HepG2 (cell line): ENCODE measurements at regions not wholly inside any gene's neighbourhood (a gene's known extent, or its start where the extent isn't known, plus 50 kb on each side); places are given as distances from the start of the nearest gene placed in this dataset.

Experiments used
- ATAD3A ChIP-seq: sonication (generic); formaldehyde crosslinking; IDR thresholded peaks from 2 replicates; pipeline ENCODE4 v1.4.0; 2020; ENCODE audit warnings: missing genetic modification reagents
- BRCA1 ChIP-seq: sonication (generic); formaldehyde crosslinking; IDR thresholded peaks from 2 replicates; pipeline ENCODE4 v1.4.0; 2020; ENCODE audit warnings: missing genetic modification reagents
- MEIS2 ChIP-seq: sonication (generic); formaldehyde crosslinking; IDR thresholded peaks from 2 replicates; pipeline ENCODE4 v1.9.0; 2021; ENCODE audit warnings: mild to moderate bottlenecking, missing genetic modification reagents
- POLR2A ChIP-seq, 2 experiments: IDR thresholded peaks; 2 replicates each; pipeline ENCODE4 v1.6.1; 2011; ENCODE audit warnings: low read depth in 2 of 2, low read length in 2 of 2, mild to moderate bottlenecking in 1 of 2, moderate library complexity in 1 of 2; ENCODE audit not compliant: insufficient read depth in 1 of 2
- YEATS2 ChIP-seq: sonication (generic); formaldehyde crosslinking; IDR thresholded peaks from 2 replicates; pipeline ENCODE4 v1.4.0; 2020; ENCODE audit warnings: missing genetic modification reagents, borderline replicate concordance
- ZNF510 ChIP-seq: sonication (generic); formaldehyde crosslinking; IDR thresholded peaks from 2 replicates; pipeline ENCODE4 v1.4.0; 2020; ENCODE audit warnings: low read depth, mild to moderate bottlenecking, missing genetic modification reagents
- ZNF710 ChIP-seq: sonication (generic); formaldehyde crosslinking; IDR thresholded peaks from 2 replicates; pipeline ENCODE4 v1.5.0; 2020; ENCODE audit warnings: mild to moderate bottlenecking, missing genetic modification reagents, borderline replicate concordance
- ZSCAN12 ChIP-seq: sonication (generic); formaldehyde crosslinking; IDR thresholded peaks from 2 replicates; pipeline ENCODE4 v1.9.0; 2021; ENCODE audit warnings: mild to moderate bottlenecking, missing genetic modification reagents
- TF ChIP-seq, protein P1 (sequence below): sonication (generic); formaldehyde crosslinking; IDR thresholded peaks from 2 replicates; pipeline ENCODE4 v1.4.0; 2020; ENCODE audit warnings: missing genetic modification reagents, mild to moderate bottlenecking, borderline replicate concordance
- TF ChIP-seq, protein P2 (sequence below): sonication (generic); formaldehyde crosslinking; IDR thresholded peaks from 2 replicates; pipeline ENCODE4 v1.5.0; 2020; ENCODE audit warnings: mild to moderate bottlenecking, missing genetic modification reagents, moderate library complexity
- TF ChIP-seq, protein P3 (sequence below): sonication (generic); formaldehyde crosslinking; IDR thresholded peaks from 2 replicates; pipeline ENCODE4 v1.9.0; 2021; ENCODE audit warnings: missing genetic modification reagents, borderline replicate concordance

DNA sequence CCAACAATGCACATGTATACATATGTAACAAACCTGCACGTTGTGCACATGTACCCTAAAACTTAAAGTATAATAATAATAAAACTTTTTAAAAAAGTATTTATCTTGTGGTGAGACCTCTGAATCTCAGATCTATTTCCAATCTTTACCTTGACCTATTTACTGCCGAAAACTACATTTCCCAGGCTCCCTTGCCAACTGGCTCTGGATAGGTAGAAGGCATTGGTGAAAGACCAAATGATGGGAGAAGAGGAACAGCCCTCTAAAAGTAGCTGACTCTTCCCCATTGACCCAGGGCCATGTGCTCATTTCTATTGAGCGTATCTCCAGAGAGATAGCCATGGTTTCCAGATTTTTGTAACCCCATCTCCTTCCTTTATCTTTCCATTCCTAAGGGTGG lies 247.4 kb downstream of the GPAM start:
- TF ChIP-seq ZNF710 (CRISPR knock-in tag) (no peak), BRCA1 (CRISPR knock-in tag) (no peak), YEATS2 (CRISPR knock-in tag) (no peak), POLR2A (IDR thresholded peaks at IDR 0.05; ENCODE audit: insufficient read depth in 1 of 2, low read depth in 2 of 2, low read length in 2 of 2) (no peak), ATAD3A (CRISPR knock-in tag) (no peak), ZNF510 (CRISPR knock-in tag) (no peak), MEIS2 (CRISPR knock-in tag) (no peak), ZSCAN12 (CRISPR knock-in tag) (no peak)
- TF ChIP-seq, protein P1, sequence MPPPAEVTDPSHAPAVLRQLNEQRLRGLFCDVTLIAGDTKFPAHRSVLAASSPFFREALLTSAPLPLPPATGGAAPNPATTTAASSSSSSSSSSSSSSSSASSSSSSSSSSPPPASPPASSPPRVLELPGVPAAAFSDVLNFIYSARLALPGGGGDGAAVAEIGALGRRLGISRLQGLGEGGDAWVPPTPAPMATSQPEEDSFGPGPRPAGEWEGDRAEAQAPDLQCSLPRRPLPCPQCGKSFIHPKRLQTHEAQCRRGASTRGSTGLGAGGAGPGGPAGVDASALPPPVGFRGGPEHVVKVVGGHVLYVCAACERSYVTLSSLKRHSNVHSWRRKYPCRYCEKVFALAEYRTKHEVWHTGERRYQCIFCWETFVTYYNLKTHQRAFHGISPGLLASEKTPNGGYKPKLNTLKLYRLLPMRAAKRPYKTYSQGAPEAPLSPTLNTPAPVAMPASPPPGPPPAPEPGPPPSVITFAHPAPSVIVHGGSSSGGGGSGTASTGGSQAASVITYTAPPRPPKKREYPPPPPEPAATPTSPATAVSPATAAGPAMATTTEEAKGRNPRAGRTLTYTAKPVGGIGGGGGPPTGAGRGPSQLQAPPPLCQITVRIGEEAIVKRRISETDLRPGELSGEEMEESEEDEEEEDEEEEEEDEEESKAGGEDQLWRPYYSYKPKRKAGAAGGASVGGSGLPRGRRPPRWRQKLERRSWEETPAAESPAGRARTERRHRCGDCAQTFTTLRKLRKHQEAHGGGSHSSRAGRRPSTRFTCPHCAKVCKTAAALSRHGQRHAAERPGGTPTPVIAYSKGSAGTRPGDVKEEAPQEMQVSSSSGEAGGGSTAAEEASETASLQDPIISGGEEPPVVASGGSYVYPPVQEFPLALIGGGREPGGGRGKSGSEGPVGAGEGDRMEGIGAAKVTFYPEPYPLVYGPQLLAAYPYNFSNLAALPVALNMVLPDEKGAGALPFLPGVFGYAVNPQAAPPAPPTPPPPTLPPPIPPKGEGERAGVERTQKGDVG (CRISPR knock-in tag) = no peak
- TF ChIP-seq, protein P2, sequence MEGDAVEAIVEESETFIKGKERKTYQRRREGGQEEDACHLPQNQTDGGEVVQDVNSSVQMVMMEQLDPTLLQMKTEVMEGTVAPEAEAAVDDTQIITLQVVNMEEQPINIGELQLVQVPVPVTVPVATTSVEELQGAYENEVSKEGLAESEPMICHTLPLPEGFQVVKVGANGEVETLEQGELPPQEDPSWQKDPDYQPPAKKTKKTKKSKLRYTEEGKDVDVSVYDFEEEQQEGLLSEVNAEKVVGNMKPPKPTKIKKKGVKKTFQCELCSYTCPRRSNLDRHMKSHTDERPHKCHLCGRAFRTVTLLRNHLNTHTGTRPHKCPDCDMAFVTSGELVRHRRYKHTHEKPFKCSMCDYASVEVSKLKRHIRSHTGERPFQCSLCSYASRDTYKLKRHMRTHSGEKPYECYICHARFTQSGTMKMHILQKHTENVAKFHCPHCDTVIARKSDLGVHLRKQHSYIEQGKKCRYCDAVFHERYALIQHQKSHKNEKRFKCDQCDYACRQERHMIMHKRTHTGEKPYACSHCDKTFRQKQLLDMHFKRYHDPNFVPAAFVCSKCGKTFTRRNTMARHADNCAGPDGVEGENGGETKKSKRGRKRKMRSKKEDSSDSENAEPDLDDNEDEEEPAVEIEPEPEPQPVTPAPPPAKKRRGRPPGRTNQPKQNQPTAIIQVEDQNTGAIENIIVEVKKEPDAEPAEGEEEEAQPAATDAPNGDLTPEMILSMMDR (CRISPR knock-in tag) = no peak
- TF ChIP-seq, protein P3, sequence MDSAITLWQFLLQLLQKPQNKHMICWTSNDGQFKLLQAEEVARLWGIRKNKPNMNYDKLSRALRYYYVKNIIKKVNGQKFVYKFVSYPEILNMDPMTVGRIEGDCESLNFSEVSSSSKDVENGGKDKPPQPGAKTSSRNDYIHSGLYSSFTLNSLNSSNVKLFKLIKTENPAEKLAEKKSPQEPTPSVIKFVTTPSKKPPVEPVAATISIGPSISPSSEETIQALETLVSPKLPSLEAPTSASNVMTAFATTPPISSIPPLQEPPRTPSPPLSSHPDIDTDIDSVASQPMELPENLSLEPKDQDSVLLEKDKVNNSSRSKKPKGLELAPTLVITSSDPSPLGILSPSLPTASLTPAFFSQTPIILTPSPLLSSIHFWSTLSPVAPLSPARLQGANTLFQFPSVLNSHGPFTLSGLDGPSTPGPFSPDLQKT (CRISPR knock-in tag) = no peak
